C4-2B (cell line): ENCODE measurements at regions not wholly inside any gene's neighbourhood (a gene's known extent, or its start where the extent isn't known, plus 50 kb on each side); places are given as distances from the start of the nearest gene placed in this dataset.

ENCODE experiments used
- CTCF ChIP-seq: fragments of 450-650 bp; conservative IDR thresholded peaks from 2 replicates; pipeline ENCODE4 v1.5.1; 2017; ENCODE audit warnings: mild to moderate bottlenecking
- ZFX ChIP-seq: fragments of 450-650 bp; IDR thresholded peaks from 2 replicates; pipeline ENCODE4 v1.6.1; 2017

- no peak for TF ChIP-seq CTCF
- no peak for TF ChIP-seq ZFX
Observed at GRCh38 chrX:79462458-79462857, 95.3 kb upstream of the ITM2A start.
